HepG2 (cell line): ENCODE measurements at regions not wholly inside any gene's neighbourhood (a gene's known extent, or its start where the extent isn't known, plus 50 kb on each side); places are given as distances from the start of the nearest gene placed in this dataset.
A peak's percentile ranks its signal among the peaks of the same experiment; 100 is the strongest.

Experiments used
- JUN ChIP-seq: sonication (generic); formaldehyde crosslinking; IDR thresholded peaks from 2 replicates; pipeline ENCODE4 v1.4.0; 2020; ENCODE audit warnings: mild to moderate bottlenecking, missing genetic modification reagents
- NAIF1 ChIP-seq: sonication (generic); formaldehyde crosslinking; IDR thresholded peaks from 2 replicates; pipeline ENCODE4 v1.5.0; 2020; ENCODE audit warnings: mild to moderate bottlenecking, missing genetic modification reagents, borderline replicate concordance
- NFKBIZ ChIP-seq: IDR thresholded peaks from 2 replicates; pipeline ENCODE4 v1.6.1; 2018; ENCODE audit warnings: missing genetic modification reagents, missing compliant biosample characterization
- SIN3B ChIP-seq: fragments of 150-350 bp; IDR thresholded peaks from 2 replicates; pipeline ENCODE4 v1.6.1; 2014; ENCODE audit warnings: low read length
- SP2 ChIP-seq: sonication (generic); formaldehyde crosslinking; IDR thresholded peaks from 2 replicates; pipeline ENCODE4 v1.5.1; 2020; ENCODE audit warnings: mild to moderate bottlenecking, missing genetic modification reagents
- TGIF2 ChIP-seq: IDR thresholded peaks from 2 replicates; pipeline ENCODE4 v1.6.1; 2016; ENCODE audit warnings: control low read depth, missing compliant biosample characterization
- ZFY ChIP-seq: sonication (generic); formaldehyde crosslinking; IDR thresholded peaks from 2 replicates; pipeline ENCODE4 v1.4.0; 2020; ENCODE audit warnings: missing genetic modification reagents
- ZNF24 ChIP-seq: fragments of 450-650 bp; IDR thresholded peaks from 2 replicates; pipeline ENCODE4 v1.6.1; 2017; ENCODE audit warnings: antibody characterized with exemption, mild to moderate bottlenecking
- ZNF326 ChIP-seq: sonication (generic); formaldehyde crosslinking; IDR thresholded peaks from 2 replicates; pipeline ENCODE4 v1.4.0; 2020; ENCODE audit warnings: missing genetic modification reagents, borderline replicate concordance
- ZNF670 ChIP-seq: sonication (generic); formaldehyde crosslinking; IDR thresholded peaks from 2 replicates; pipeline ENCODE4 v1.8.0; 2022; ENCODE audit warnings: mild to moderate bottlenecking, missing genetic modification reagents, borderline replicate concordance
- TF ChIP-seq, protein P1 (sequence below): sonication (generic); formaldehyde crosslinking; IDR thresholded peaks from 2 replicates; pipeline ENCODE4 v1.5.1; 2020; ENCODE audit warnings: mild to moderate bottlenecking, missing genetic modification reagents, borderline replicate concordance
- TF ChIP-seq, protein P2 (sequence below): sonication (generic); formaldehyde crosslinking; IDR thresholded peaks from 2 replicates; pipeline ENCODE4 v1.4.0; 2020; ENCODE audit warnings: missing genetic modification reagents
- TF ChIP-seq, protein P3 (sequence below): sonication (generic); formaldehyde crosslinking; IDR thresholded peaks from 2 replicates; pipeline ENCODE4 v1.4.0; 2020; ENCODE audit warnings: mild to moderate bottlenecking, low read depth, missing genetic modification reagents
- TF ChIP-seq, protein P4 (sequence below): sonication (generic); formaldehyde crosslinking; IDR thresholded peaks from 2 replicates; pipeline ENCODE4 v1.9.0; 2021; ENCODE audit warnings: missing genetic modification reagents, borderline replicate concordance
- TF ChIP-seq, protein P5 (sequence below): sonication (generic); formaldehyde crosslinking; IDR thresholded peaks from 2 replicates; pipeline ENCODE4 v1.4.0; 2020; ENCODE audit warnings: missing genetic modification reagents

DNA sequence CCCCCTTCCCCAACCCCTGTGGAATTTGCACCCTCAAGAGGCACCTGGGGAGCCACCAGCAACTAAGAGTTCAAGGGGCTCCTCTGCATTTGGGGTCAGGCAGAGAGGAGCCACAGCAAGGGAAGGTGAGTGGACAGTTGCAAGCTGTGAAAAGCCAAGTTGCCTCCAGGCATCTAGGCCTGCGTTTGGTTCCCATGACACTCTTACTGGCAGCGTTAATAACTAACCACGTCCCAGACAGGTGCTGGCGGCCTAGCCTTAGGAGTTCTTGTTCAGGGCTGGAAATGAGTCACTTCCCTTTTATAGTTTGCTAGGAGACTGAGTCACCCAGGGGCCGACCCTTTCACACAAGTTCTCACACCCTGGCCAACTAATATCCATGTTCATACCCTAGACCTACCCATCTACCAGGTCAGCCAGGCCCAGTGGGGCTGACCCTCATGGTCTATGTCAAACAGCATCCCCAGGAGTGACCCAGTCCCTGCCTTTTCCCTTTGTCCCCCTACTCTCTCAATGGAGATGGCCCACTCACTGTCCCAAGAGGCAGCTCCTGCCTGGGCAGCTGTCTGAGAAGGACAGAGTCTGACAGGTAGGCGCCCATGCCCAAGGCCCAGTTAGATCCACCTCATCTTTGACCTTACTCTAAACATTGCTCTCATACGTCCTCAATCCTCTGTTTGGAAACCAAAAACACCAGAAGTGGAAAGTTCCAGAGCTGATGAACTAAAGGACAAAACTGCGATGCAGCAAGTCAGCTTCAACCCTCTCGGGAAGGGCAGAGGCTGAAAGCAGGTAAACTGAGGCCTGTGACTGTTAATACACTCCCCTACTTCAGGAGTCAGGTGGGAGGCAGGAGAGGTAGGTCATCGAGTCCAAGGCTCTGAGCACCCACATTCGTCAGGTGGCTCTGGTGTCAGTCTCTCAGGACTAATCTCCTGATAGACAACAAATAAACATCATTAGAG, 300.6 kb downstream of the SOX9 start (continued):
- TF ChIP-seq, protein P1, sequence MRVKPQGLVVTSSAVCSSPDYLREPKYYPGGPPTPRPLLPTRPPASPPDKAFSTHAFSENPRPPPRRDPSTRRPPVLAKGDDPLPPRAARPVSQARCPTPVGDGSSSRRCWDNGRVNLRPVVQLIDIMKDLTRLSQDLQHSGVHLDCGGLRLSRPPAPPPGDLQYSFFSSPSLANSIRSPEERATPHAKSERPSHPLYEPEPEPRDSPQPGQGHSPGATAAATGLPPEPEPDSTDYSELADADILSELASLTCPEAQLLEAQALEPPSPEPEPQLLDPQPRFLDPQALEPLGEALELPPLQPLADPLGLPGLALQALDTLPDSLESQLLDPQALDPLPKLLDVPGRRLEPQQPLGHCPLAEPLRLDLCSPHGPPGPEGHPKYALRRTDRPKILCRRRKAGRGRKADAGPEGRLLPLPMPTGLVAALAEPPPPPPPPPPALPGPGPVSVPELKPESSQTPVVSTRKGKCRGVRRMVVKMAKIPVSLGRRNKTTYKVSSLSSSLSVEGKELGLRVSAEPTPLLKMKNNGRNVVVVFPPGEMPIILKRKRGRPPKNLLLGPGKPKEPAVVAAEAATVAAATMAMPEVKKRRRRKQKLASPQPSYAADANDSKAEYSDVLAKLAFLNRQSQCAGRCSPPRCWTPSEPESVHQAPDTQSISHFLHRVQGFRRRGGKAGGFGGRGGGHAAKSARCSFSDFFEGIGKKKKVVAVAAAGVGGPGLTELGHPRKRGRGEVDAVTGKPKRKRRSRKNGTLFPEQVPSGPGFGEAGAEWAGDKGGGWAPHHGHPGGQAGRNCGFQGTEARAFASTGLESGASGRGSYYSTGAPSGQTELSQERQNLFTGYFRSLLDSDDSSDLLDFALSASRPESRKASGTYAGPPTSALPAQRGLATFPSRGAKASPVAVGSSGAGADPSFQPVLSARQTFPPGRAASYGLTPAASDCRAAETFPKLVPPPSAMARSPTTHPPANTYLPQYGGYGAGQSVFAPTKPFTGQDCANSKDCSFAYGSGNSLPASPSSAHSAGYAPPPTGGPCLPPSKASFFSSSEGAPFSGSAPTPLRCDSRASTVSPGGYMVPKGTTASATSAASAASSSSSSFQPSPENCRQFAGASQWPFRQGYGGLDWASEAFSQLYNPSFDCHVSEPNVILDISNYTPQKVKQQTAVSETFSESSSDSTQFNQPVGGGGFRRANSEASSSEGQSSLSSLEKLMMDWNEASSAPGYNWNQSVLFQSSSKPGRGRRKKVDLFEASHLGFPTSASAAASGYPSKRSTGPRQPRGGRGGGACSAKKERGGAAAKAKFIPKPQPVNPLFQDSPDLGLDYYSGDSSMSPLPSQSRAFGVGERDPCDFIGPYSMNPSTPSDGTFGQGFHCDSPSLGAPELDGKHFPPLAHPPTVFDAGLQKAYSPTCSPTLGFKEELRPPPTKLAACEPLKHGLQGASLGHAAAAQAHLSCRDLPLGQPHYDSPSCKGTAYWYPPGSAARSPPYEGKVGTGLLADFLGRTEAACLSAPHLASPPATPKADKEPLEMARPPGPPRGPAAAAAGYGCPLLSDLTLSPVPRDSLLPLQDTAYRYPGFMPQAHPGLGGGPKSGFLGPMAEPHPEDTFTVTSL (CRISPR knock-in tag), result peak; percentile 69; the same call in 1 of the 2 replicates
- TF ChIP-seq ZNF326 (no peak), ZNF670 (CRISPR knock-in tag) (peak; percentile 75; the same call in 1 of the 2 replicates), SIN3B (0 out of 2 replicates have a peak, but pooled peaks have one; percentile 20), TGIF2 (CRISPR knock-in tag) (peak; percentile 65; the same call in 1 of the 2 replicates), NFKBIZ (CRISPR knock-in tag) (peak; percentile 91), ZNF24 (no peak), JUN (CRISPR knock-in tag) (peak; percentile 97), ZFY (CRISPR knock-in tag) (peak; percentile 97), SP2 (CRISPR knock-in tag) (no peak), NAIF1 (CRISPR knock-in tag) (peak; percentile 67; the same call in 1 of the 2 replicates)
- TF ChIP-seq, protein P2, sequence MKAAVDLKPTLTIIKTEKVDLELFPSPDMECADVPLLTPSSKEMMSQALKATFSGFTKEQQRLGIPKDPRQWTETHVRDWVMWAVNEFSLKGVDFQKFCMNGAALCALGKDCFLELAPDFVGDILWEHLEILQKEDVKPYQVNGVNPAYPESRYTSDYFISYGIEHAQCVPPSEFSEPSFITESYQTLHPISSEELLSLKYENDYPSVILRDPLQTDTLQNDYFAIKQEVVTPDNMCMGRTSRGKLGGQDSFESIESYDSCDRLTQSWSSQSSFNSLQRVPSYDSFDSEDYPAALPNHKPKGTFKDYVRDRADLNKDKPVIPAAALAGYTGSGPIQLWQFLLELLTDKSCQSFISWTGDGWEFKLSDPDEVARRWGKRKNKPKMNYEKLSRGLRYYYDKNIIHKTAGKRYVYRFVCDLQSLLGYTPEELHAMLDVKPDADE (CRISPR knock-in tag), result no peak
- TF ChIP-seq, protein P3, sequence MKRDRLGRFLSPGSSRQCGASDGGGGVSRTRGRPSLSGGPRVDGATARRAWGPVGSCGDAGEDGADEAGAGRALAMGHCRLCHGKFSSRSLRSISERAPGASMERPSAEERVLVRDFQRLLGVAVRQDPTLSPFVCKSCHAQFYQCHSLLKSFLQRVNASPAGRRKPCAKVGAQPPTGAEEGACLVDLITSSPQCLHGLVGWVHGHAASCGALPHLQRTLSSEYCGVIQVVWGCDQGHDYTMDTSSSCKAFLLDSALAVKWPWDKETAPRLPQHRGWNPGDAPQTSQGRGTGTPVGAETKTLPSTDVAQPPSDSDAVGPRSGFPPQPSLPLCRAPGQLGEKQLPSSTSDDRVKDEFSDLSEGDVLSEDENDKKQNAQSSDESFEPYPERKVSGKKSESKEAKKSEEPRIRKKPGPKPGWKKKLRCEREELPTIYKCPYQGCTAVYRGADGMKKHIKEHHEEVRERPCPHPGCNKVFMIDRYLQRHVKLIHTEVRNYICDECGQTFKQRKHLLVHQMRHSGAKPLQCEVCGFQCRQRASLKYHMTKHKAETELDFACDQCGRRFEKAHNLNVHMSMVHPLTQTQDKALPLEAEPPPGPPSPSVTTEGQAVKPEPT, result no peak
- TF ChIP-seq, protein P4, sequence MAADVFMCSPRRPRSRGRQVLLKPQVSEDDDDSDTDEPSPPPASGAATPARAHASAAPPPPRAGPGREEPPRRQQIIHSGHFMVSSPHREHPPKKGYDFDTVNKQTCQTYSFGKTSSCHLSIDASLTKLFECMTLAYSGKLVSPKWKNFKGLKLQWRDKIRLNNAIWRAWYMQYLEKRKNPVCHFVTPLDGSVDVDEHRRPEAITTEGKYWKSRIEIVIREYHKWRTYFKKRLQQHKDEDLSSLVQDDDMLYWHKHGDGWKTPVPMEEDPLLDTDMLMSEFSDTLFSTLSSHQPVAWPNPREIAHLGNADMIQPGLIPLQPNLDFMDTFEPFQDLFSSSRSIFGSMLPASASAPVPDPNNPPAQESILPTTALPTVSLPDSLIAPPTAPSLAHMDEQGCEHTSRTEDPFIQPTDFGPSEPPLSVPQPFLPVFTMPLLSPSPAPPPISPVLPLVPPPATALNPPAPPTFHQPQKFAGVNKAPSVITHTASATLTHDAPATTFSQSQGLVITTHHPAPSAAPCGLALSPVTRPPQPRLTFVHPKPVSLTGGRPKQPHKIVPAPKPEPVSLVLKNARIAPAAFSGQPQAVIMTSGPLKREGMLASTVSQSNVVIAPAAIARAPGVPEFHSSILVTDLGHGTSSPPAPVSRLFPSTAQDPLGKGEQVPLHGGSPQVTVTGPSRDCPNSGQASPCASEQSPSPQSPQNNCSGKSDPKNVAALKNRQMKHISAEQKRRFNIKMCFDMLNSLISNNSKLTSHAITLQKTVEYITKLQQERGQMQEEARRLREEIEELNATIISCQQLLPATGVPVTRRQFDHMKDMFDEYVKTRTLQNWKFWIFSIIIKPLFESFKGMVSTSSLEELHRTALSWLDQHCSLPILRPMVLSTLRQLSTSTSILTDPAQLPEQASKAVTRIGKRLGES, result no peak
- TF ChIP-seq, protein P5, sequence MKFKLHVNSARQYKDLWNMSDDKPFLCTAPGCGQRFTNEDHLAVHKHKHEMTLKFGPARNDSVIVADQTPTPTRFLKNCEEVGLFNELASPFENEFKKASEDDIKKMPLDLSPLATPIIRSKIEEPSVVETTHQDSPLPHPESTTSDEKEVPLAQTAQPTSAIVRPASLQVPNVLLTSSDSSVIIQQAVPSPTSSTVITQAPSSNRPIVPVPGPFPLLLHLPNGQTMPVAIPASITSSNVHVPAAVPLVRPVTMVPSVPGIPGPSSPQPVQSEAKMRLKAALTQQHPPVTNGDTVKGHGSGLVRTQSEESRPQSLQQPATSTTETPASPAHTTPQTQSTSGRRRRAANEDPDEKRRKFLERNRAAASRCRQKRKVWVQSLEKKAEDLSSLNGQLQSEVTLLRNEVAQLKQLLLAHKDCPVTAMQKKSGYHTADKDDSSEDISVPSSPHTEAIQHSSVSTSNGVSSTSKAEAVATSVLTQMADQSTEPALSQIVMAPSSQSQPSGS, result peak; percentile 36; the same call in 1 of the 2 replicates
